HFFc6 (cell line): ENCODE measurements at regions not wholly inside any gene's neighbourhood (a gene's known extent, or its start where the extent isn't known, plus 50 kb on each side); places are given as distances from the start of the nearest gene placed in this dataset.

ENCODE experiments used
- DNase-seq: peaks from one replicate; pipeline ENCODE4 v3.0.0-alpha.2; 2018
- H3K27ac Mint-ChIP-seq: 2 replicates; pipeline ENCODE4 v1.8.0; 2020; ENCODE audit warnings: mild to moderate bottlenecking, mixed read lengths
- H3K27me3 Mint-ChIP-seq: 2 replicates; pipeline ENCODE4 v1.8.0; 2021; ENCODE audit warnings: mild to moderate bottlenecking, moderate library complexity, mixed read lengths; ENCODE audit not compliant: insufficient read depth
- H3K36me3 Mint-ChIP-seq: 2 replicates; pipeline ENCODE4 v1.8.0; 2021; ENCODE audit warnings: low read depth, mixed read lengths
- H3K4me1 Mint-ChIP-seq: 2 replicates; pipeline ENCODE4 v1.8.0; 2020; ENCODE audit warnings: low read depth, mixed read lengths
- H3K4me3 Mint-ChIP-seq: 2 replicates; pipeline ENCODE4 v1.8.0; 2020; ENCODE audit warnings: mild to moderate bottlenecking, moderate library complexity, mixed read lengths
- H3K9me3 Mint-ChIP-seq: 2 replicates; pipeline ENCODE4 v1.8.0; 2020; ENCODE audit warnings: mild to moderate bottlenecking, mixed read lengths
- CTCF ChIP-seq: fragments of 200-600 bp; sonication (generic); IDR thresholded peaks from 2 replicates; pipeline ENCODE4 v1.5.0; 2021; ENCODE audit warnings: antibody characterized with exemption, mild to moderate bottlenecking

GRCh38 chr14:104373055-104373854, 206.3 kb upstream of the C14orf180 start:
- Mint-ChIP-seq H3K27me3 (peaks cover 1% of the 10 kb centered on the region; the same call in 1 of the 2 replicates), H3K36me3 (peaks cover 4% of the 10 kb centered on the region; the same call in 1 of the 2 replicates), H3K27ac (no peak overlapping the region), H3K4me3 (no peak overlapping the region), H3K9me3 (peaks cover 59% of the 10 kb centered on the region), H3K4me1 (no peaks in the 10 kb centered on the region)
- DNase-seq: no peak
- no peak for TF ChIP-seq CTCF

- peaks cover 65% of the 10 kb centered on the region for H3K9me3 Mint-ChIP-seq
- no peak for TF ChIP-seq CTCF
- H3K36me3 Mint-ChIP-seq: peaks cover 4% of the 10 kb centered on the region; the same call in 1 of the 2 replicates
- no peak overlapping the region for H3K27ac Mint-ChIP-seq
- H3K4me3 Mint-ChIP-seq: no peak overlapping the region
- no peaks in the 10 kb centered on the region for H3K4me1 Mint-ChIP-seq
- peaks cover 1% of the 10 kb centered on the region; the same call in 1 of the 2 replicates for H3K27me3 Mint-ChIP-seq
- DNase-seq: no peak
These were observed 205.5 kb upstream of the C14orf180 start for GRCh38 chr14:104373855-104374717.

- Mint-ChIP-seq H3K4me3 (no peak overlapping the region), H3K36me3 (peaks cover 4% of the 10 kb centered on the region; the same call in 1 of the 2 replicates), H3K27me3 (peaks cover 1% of the 10 kb centered on the region; the same call in 1 of the 2 replicates), H3K4me1 (no peaks in the 10 kb centered on the region), H3K27ac (no peak overlapping the region), H3K9me3 (peaks cover 69% of the 10 kb centered on the region)
- DNase-seq: no peak
- no peak for TF ChIP-seq CTCF
These were observed 204.9 kb upstream of the C14orf180 start for GRCh38 chr14:104374718-104375080.

- no peak overlapping the region for H3K4me3 Mint-ChIP-seq
- H3K36me3 Mint-ChIP-seq: peaks cover under 1% of the 10 kb centered on the region; the same call in 1 of the 2 replicates
- H3K27me3 Mint-ChIP-seq: peaks cover 1% of the 10 kb centered on the region; the same call in 1 of the 2 replicates
These were observed 203.9 kb upstream of the C14orf180 start for GRCh38 chr14:104375551-104376201.

More at GRCh38 chr14:104375551-104376201, 203.9 kb upstream of the C14orf180 start:
- Mint-ChIP-seq H3K9me3 (peaks cover 69% of the 10 kb centered on the region), H3K4me1 (no peaks in the 10 kb centered on the region), H3K27ac (no peak overlapping the region)
- DNase-seq: no peak
- no peak for TF ChIP-seq CTCF
